ENCODE measurements at regions not wholly inside any gene's neighbourhood (a gene's known extent, or its start where the extent isn't known, plus 50 kb on each side); places are given as distances from the start of the nearest gene placed in this dataset.

GRCh38 chr9:25381141-25381540 is 297.1 kb downstream of the TUSC1 start:
- H3K4me3 ChIP-seq (ENCODE audit: low read length) = no peak overlapping the region
- no peak for TF ChIP-seq CTCF (conservative IDR thresholded peaks at IDR 0.05; ENCODE audit: low read depth, low read length)
- DNase-seq (ENCODE audit: low read depth) = no peak

- H3K4me3 ChIP-seq (ENCODE audit: low read length) = no peak overlapping the region
- TF ChIP-seq CTCF (conservative IDR thresholded peaks at IDR 0.05; ENCODE audit: low read depth, low read length) = no peak
- no peak for DNase-seq (ENCODE audit: low read depth)
Measured at GRCh38 chr9:25377039-25377438, 301.2 kb downstream of the TUSC1 start.

- H3K4me3 ChIP-seq (ENCODE audit: low read length) = no peak overlapping the region
- DNase-seq (ENCODE audit: low read depth) = no peak
- TF ChIP-seq CTCF (conservative IDR thresholded peaks at IDR 0.05; ENCODE audit: low read depth, low read length) = no peak
Measured at GRCh38 chr9:25374281-25374680, 304.0 kb downstream of the TUSC1 start.

- no peak for DNase-seq (ENCODE audit: low read depth)
- no peak overlapping the region for H3K4me3 ChIP-seq (ENCODE audit: low read length)
- TF ChIP-seq CTCF (conservative IDR thresholded peaks at IDR 0.05; ENCODE audit: low read depth, low read length) = no peak
Measured at GRCh38 chr9:25366906-25367305, 311.3 kb downstream of the TUSC1 start.

GRCh38 chr9:25353783-25354182 is 324.5 kb downstream of the TUSC1 start:
- TF ChIP-seq CTCF (conservative IDR thresholded peaks at IDR 0.05; ENCODE audit: low read depth, low read length) = no peak
- no peak overlapping the region for H3K4me3 ChIP-seq (ENCODE audit: low read length)
- no peak for DNase-seq (ENCODE audit: low read depth)

- DNase-seq (ENCODE audit: low read depth) = no peak
- peak; percentile 21 for TF ChIP-seq CTCF (conservative IDR thresholded peaks at IDR 0.05; ENCODE audit: low read depth, low read length)
- no peak overlapping the region for H3K4me3 ChIP-seq (ENCODE audit: low read length)
Measured at GRCh38 chr9:25350011-25350410, 328.2 kb downstream of the TUSC1 start.

- no peak for DNase-seq (ENCODE audit: low read depth)
- TF ChIP-seq CTCF (conservative IDR thresholded peaks at IDR 0.05; ENCODE audit: low read depth, low read length) = no peak
- no peak overlapping the region for H3K4me3 ChIP-seq (ENCODE audit: low read length)
Measured at GRCh38 chr9:25322142-25322541, 356.1 kb downstream of the TUSC1 start.

All from retinal pigment epithelial cell (primary cell).